HG03457 (cell line): ENCODE measurements at regions not wholly inside any gene's neighbourhood (a gene's known extent, or its start where the extent isn't known, plus 50 kb on each side); places are given as distances from the start of the nearest gene placed in this dataset.

ENCODE experiments used
- ATAC-seq: cut with Tn5 transposase; IDR thresholded peaks from one replicate; pipeline ENCODE4 v1.9.1; 2021; ENCODE audit warnings: moderate number of reproducible peaks; ENCODE audit not compliant: unreplicated experiment

DNA sequence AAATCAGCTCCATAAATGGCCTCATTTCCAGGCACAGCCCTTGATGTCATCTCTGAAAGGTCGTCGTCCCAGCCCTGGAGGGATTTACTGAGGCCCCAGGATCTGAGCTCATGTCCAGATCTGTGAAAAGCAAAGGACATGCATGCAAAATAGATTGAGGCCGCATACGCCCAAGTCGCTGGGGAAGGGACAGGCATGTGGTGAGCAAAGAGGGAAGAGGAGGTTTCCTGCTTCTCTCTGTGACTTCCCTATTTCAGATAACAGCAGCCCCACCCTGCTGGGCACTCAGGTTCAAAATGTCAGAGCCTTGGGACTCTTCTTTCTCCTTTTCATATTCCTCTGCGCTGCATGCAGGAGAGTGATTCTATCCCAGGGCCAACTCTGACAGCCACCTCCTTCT, 197.2 kb downstream of the ADSS2 start:
- no peak for ATAC-seq

DNA sequence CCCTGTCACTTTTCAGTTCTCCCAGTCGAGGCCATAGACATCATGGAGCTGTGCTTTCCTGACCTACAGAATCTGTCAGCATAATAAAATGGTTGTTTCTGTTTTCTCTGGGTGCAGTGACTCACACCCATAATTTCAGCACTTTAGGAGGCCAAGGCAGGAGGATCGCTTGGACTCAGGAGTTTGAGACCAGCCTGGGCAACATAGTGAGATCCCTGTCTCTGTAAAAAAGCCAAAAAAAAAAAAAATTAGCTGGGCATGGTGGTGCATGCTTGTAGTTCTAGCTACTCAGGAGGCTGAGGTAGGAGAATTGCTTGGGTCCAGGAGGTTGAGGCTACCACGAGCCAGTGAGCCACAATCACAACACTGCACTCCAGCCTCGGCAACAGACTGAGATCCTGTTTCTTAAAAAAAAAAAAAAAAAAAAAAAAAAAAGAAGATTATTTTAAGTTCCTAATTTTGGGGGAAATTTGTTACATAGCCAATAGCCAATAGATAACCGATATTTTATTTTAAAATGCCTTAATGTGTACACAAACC, 196.2 kb downstream of the ADSS2 start:
- no peak for ATAC-seq

- ATAC-seq: no peak
Observed at GRCh38 chr1:244256086-244256676, 195.5 kb downstream of the ADSS2 start.

- ATAC-seq: no peak
Observed at GRCh38 chr1:244264163-244264562, 187.5 kb downstream of the ADSS2 start.

- ATAC-seq: no peak
Observed at GRCh38 chr1:244265507-244265906, 186.2 kb downstream of the ADSS2 start.

DNA sequence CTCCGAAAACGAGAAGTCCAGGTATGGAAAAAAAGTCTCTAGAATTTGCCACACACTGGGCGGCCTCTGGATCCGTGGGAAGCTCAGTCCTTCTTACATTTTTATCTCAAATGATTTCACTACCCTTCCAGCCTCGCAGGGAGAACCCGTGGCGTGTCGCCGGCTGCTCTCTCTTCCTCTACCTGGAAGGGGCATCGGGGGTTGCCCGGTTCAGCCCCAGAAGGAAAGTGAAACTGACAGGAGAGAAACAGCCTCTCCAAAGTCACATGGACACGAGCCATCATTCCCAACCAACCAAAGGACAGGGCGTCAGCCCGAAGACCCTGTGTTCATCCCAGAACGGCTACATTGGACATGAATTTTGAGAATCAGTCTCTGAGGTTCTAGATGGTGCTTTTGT, 182.5 kb downstream of the ADSS2 start:
- ATAC-seq: no peak

GRCh38 chr1:244271004-244271403, 180.7 kb downstream of the ADSS2 start:
- no peak for ATAC-seq

GRCh38 chr1:244271691-244272308, 179.9 kb downstream of the ADSS2 start:
- ATAC-seq: no peak

DNA sequence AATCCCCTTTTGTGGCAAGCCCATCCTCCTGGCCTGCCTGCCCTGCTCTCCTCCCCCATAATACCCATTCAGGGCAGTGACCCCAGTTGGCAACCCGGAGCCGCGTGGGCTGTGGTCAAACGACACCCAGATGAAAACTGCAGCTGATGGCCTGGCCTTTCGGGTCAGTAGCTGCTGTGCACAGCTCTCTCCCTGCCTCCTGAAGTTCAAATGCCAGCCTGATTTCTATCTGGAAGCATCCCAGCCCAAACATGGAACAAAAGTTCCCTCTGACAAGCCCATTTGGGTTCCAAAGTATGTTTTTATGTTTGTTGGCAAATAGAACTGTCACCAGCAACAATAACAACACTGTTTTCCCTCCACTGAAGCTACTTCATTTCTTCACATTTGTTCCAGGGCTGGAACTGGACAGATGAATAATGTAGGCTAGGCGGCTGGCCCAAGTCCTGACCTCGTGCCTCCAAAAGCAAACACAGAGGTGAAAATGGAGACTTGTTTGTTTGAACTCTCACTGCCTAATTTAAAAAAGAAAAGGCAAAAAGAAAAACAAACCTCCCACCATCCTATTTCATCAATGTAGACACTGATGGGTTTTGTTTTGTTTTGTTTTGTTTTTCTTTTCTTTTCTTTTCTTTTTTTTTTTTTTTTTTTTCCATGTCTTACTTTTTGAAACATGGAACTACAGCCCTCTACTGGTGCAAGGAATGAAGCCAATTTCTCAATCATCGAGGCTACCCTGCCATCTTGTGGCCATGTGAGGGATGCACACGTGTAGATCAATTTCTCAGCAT, 179.0 kb downstream of the ADSS2 start:
- ATAC-seq: no peak

DNA sequence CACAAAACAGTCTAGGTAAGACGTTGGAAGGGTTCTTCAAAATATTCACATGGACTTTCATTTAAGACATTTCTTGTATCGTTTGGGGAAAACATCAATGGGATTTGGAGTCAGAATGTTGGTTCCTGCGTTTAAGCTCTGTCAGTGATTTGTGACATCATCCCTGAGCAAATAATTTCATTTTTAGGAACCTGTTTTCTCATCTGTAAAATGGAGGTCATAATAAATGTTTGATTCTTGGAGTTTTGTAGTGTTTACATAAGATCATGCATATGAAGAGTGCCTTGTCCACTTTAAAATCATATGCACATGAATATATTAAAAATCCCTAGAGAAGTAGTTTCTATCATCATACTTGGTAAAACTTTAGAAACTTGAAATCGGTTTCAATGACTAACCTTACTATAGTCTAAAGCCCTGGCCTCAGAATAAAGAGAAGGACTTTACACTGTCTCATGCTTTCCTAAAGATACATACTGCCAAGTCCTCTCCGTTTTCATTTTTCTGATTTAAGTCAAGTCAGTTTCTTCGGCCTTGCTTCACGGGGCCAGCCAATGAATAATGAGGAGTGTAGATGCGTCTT, 178.4 kb downstream of the ADSS2 start:
- no peak for ATAC-seq

DNA sequence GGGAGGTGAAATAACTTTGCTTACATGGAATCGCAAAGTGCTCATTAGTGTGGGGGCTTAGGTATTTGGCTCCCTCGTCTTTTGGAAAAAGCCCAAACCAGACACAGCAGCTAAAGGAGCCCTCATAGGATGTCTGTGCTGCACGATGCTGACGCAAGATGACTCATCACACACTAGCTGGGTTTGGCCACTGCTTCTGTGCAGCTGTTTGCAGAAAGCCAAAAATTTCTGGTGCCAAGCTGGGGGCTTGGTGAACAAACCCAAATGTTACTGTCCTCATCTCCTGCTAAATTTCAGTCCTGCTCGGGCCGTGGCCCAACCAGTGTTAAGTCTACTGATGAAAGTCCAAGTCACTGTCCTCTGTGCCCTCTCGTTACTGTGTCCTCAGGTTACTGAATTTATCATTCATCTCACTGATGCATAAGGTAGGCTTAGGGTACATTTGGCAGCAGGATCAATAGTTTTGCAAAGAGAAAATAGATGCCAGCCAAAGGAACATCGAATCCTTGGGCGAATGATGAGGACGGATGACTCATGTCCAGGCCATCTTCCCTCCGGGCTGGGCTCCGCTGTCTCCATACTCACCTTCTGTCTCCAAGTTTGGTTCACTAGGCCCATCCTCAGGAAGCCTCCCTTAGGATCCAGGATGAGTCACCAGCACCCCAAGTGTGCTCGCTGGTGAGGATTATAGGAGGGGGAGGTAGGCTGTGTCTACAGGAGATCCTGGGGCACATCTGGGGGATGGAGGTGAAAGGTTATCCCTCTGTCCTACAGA, 177.7 kb downstream of the ADSS2 start:
- ATAC-seq: no peak

DNA sequence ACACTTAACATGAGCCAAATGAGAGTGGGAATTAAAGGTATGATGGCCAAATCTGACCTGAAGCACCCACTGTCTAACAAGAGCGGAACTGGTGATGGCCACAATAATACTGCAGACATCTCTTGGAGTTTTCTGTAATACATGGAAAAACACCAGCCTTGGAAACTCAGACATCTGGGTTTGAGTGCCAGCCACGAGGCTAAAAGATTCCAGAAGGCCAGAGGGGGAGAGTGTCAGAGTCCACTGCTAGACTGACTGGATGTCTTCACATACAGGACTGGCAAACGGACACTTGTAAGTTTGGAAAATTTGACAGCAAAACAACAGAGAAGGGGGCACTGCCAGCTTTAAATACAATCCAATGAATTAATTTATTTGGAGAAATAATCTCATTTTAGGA, 175.1 kb downstream of the ADSS2 start:
- no peak for ATAC-seq

DNA sequence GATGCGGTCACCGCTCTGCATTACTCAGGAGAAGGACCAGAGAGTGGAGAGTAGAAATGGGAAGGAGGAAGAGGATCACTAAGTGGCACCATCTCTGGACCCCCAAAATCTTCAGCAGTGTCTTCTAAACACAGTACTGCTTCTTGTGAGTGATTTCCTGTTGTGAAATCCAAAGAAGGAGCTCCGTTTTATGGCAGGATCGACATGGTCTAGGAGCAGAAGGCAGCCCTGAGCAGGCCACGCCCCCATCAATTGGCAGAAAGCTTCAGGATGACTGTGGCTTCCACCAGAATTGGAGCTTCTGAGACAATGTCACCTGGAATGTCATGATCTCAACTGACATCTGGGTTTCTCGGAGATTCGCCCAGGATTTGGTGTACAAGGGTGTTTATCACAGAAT, 171.5 kb downstream of the ADSS2 start:
- no peak for ATAC-seq

GRCh38 chr1:244280859-244281258, 170.8 kb downstream of the ADSS2 start:
- ATAC-seq: no peak

DNA sequence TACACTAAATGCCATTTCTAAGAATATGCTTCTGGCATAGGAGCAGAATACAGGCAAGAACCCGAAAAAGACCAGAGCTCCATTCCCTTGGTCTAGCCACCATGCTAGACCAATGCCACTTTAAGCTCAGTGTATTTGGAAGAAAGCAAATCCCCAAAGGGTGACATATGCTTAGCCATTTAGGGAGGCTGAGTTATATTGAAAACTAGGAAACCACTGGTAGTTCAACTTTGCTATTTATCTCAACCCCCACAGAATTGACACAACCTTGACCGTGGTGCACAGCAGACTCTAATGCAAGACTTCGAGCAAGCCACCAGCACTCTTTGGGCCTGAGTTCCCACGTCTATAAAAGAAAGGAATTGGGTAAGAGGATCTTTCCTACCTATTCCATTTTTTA, 167.9 kb downstream of the ADSS2 start:
- no peak for ATAC-seq

DNA sequence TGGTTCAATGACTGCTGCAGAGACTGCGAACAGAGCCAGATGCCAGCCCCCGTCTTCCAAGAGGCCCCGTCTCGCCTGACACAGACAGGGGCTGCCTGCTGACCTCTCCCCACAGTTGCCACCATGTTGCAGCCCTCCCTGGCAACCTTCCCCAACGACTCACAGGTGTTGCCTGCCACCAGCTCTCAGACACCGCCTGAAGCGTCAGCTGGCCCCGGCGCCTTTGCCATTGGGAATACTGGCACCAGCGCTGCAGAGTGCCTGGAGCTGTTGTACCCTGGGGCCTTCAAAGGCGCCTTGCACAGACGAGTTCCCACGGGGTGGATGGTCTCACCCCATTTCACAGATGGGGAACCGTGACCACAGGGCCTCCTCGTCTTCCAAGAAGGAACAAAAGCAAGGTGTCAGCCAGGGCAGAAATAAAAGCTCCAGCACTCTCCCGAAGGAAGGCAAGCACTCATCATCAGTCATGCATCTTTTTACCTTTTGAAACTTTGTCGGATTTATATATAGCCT, 167.0 kb downstream of the ADSS2 start:
- ATAC-seq: no peak

DNA sequence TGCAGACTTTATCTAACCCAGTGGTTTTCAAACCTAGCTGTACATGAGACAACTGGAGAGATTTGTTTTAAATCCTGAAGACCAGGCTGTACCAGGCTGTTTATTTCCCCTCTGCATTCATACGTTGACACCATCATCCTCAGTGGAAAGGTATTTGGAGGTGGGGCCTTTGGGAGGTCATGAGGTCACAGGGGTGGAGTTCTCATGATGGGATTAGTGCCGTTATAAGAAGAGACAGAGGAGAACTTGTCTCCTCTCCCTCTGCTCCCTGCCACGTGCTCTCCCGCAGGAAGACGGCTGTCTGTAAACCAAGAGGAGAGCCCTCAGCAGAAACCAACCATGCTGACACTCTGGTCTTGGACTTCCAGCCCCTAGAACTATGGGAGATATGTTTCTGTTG, 165.4 kb downstream of the ADSS2 start:
- no peak for ATAC-seq

- no peak for ATAC-seq
Observed at GRCh38 chr1:244287726-244288125, 164.0 kb downstream of the ADSS2 start.

GRCh38 chr1:244288663-244289062, 163.0 kb downstream of the ADSS2 start:
- no peak for ATAC-seq

DNA sequence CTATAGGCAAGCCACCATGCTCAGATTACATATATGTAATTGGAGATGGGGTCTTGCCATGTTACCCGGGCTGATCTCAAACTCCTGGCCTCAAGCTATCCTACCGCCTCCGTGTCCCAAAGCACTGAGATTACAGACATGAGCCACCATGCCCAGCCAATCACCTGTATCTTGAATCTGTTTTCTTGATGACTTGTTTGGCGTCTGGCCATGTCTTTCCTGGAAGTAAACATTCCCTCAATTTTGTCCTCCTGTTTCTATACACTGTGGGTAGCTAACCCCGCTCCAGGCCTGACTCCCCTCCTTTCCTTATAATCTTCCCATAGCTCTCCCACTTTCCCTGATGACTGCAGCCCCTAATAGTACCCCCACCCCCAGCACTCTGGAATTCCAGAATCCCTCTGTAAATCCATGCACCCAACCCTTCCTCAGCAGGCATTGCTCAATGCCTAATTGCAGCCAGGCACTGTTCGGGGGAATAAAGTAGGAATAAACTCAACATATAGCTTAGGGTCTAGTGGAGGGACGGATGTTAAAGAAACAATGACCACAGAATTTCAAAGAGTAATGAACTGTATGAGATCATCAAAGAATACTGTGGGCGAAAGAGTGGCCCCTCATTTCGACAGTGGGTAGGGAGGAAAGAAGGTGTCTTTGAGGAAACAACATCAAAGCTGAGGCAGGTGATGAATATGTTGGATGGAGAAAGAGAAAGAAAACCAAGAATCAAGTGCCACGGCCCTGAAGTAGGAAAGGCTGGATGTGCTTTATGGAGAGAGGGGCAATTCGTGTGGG, 161.5 kb downstream of the ADSS2 start:
- ATAC-seq: no peak
